C4-2B (cell line): ENCODE measurements at regions not wholly inside any gene's neighbourhood (a gene's known extent, or its start where the extent isn't known, plus 50 kb on each side); places are given as distances from the start of the nearest gene placed in this dataset.
"Not testable (repeated sequence)": the region's sequence is repeated elsewhere in the genome, so short reads cannot be mapped to it uniquely, and the experiment has no call there.

Experiments
- H3K27ac ChIP-seq: fragments of 450-650 bp; 2 replicates; pipeline ENCODE4 v1.5.1; 2017
- CTCF ChIP-seq: fragments of 450-650 bp; conservative IDR thresholded peaks from 2 replicates; pipeline ENCODE4 v1.5.1; 2017; ENCODE audit warnings: mild to moderate bottlenecking
- ZFX ChIP-seq: fragments of 450-650 bp; IDR thresholded peaks from 2 replicates; pipeline ENCODE4 v1.6.1; 2017

GRCh38 chr1:67496329-67496728, 66.1 kb upstream of the SERBP1 start:
- TF ChIP-seq ZFX (no peak), CTCF (no peak)
- no peak overlapping the region for H3K27ac ChIP-seq

DNA sequence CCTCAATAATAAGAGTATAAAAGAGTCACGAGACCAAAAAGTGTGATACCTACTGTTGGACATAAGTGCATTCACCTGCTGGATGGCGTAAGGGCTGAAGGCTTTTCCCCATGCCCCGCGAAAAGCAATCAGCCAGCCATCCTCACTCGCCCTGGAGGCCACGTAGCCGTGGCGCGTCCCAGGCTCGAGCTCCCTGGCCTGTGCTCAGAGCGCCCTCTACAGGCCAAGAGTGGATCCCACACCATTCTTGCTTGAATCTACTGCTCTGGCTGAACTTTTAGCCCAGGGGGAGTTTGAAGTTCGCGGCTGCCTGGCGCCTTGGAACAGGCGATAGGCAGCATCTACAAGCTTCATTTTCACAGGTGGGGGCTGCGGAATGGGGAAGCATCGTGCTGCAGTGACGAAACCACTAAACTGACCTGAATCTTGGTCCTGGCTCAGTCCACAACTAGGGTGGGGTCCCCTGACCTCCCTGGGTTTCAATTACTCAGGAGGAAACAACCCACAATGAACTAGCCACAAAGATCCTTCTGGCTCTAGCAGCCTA, 70.3 kb upstream of the SERBP1 start:
- TF ChIP-seq CTCF: peak; percentile 99
- TF ChIP-seq ZFX: no peak
- no peak overlapping the region for H3K27ac ChIP-seq

DNA sequence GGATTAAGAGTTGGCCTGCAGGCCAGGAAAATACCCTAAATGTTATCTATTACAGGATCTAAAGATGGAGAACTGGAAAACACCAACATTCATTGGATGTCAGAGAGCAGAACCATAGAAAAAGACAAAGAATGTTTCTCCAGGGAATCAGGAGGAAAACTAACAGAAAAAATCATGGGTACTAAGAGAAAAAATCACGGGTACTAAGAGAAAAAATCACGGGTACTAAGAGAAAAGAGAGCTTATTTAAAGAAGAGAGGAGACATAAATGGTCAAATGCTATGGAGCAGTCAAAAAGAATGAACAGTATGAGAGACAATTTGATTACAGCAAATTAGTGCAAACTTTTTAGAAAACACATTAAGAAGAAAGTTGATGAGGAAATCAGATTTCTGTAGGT, 73.8 kb upstream of the SERBP1 start:
- H3K27ac ChIP-seq: no peak overlapping the region
- TF ChIP-seq CTCF (no peak), ZFX (no peak)

- H3K27ac ChIP-seq: not testable (repeated sequence)
Observed at GRCh38 chr1:67513392-67514294, 83.4 kb upstream of the SERBP1 start.

GRCh38 chr1:67514300-67514699, 84.1 kb upstream of the SERBP1 start:
- H3K27ac ChIP-seq: no peak overlapping the region
- TF ChIP-seq ZFX (no peak), CTCF (no peak)

GRCh38 chr1:67514786-67515185, 84.6 kb upstream of the SERBP1 start:
- no peak for TF ChIP-seq ZFX
- TF ChIP-seq CTCF: no peak
- no peak overlapping the region for H3K27ac ChIP-seq

GRCh38 chr1:67515324-67516080, 85.3 kb upstream of the SERBP1 start:
- no peak for TF ChIP-seq CTCF
- no peak for TF ChIP-seq ZFX
- H3K27ac ChIP-seq: no peak overlapping the region
